Limb (tissue), 2 donors: ENCODE measurements at regions not wholly inside any gene's neighbourhood (a gene's known extent, or its start where the extent isn't known, plus 50 kb on each side); places are given as distances from the start of the nearest gene placed in this dataset.

ENCODE experiments used
- DNase-seq, 2 donors: peaks; one replicate each; pipeline ENCODE4 v3.0.0-alpha.2; 2016; ENCODE audit errors: extremely low spot score in 2 of 2

DNA sequence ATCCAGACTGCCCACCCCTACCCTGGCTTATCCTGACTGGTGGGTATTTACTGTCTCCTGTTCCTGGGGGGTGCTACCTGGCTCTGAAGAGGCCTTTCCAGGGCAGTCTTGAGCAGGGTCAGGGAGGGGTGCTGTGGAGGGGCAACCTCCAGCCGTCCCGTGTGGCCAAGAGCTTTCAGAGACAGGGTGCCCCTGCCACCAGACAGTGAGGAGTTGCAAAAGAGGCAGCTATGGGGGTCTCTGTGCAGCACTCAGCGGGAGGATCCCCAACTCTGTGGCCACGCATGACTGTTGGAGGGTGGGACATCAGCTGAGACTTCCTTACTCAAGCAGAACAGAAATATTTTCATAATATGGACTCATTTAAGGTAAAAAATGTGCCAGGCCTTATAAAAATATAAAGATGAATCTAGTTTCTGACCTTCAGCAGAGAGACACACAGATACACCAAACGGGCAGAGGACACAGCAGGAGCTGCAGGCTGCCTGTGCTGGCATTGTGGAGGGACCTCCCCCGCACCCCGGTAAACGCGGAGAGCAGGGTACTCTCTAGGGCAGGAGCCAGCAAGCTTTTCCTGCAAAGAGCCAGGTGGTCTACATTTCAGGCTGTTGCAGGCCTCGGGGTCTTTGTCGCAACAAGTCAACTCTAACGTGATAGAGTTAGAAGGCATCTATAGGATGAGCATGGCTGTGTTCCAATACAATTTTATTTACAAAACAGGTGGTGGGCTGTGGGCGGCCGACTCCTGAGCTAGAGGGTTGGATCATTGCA lies 252.6 kb downstream of the RHOU start:
- peak in 1 of 2 donors; percentile 27 for DNase-seq

DNA sequence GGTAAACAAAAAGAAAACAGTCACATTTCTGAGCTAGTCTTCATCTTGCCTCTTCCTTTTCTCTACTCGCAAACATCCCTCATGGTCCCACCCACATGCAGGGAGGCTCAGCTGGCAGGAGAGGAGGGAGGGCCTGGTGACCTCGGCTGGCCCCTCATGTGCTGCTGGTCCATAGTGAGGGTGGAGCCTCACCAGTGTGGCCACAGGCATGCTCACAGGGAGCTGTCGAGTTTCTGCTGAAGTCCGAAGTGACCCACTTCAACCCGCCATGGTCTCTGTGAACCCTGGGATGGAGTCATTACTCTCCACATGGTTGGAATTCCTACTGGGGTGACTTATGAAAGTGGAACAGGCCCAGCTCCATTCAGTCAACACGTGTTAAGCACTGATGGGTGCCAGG lies 253.4 kb downstream of the RHOU start:
- no peak for DNase-seq

DNA sequence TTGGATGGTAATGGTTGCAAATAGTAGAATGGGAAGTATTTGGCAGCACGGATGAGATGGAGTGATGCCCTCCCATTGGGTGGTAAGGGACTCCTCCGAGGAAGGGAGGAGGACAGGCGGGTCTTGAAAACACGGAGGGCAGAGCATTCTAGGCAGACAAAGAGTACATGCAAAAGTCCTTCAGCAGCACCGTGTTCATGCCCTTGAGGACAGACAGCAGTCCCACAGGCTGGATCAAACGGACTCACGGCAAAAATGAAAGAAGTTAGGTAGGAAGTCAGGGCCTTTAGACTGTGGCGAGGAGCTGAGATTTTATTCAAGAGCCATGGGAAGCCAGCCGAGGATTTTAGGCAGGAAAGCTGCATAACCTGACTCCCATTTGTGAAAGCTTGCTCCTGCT lies 253.9 kb downstream of the RHOU start:
- DNase-seq, result no peak

DNA sequence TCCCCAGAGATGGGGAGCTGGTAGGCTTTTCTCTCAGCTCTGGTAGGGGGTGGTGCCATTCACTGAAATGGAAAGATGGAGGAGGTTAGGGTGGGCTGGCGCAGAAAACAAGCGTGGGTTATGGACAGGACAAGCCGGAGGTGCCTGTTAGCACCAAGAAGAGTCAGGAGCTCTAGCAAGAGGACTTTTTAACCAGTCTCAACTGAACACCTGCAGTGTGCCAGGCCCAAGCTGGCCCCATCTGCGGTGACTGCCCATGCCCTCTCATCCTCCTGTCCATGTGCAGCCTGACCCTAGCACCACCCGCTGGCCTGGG lies 254.4 kb downstream of the RHOU start:
- no peak for DNase-seq

DNA sequence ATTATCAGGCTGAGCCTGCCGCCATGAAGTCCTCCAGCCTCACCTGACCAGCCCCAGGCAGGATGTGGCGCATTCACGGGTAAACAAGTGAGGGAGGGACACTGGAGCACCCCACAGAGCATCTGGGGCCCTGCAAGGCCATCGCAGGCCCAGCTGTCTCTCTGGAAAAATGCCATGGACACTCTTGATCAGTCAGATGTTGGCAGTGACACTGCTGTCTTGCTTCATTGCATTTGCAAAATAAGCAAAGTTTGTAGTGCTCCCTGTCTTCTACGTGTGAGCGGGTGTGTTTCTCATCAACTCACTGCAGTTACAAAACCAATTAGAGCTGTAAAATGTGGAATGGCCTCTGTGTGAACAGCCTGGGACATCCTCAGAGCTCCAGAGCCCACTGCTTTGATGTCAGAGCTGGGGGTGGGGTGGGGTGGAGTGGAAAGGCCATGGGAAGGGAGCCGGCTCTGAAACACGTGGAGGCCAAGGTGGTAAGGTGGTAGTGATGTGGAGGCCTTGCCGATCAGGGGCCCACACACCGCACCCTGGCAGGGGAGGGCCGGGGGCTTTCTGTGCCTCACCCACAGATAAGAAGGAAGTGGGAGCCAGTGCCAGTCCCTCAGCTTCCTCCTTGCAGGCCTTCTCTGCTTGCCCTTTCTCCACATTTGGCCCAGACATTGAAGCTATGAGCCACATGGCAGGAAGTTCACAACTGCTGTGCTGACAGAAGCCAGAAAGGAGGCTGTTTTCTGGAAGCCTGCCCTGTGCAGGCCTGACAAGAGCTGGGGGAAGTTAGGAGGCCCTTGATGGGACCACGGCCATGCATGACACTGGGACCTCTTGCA lies 254.9 kb downstream of the RHOU start:
- no peak for DNase-seq

DNA sequence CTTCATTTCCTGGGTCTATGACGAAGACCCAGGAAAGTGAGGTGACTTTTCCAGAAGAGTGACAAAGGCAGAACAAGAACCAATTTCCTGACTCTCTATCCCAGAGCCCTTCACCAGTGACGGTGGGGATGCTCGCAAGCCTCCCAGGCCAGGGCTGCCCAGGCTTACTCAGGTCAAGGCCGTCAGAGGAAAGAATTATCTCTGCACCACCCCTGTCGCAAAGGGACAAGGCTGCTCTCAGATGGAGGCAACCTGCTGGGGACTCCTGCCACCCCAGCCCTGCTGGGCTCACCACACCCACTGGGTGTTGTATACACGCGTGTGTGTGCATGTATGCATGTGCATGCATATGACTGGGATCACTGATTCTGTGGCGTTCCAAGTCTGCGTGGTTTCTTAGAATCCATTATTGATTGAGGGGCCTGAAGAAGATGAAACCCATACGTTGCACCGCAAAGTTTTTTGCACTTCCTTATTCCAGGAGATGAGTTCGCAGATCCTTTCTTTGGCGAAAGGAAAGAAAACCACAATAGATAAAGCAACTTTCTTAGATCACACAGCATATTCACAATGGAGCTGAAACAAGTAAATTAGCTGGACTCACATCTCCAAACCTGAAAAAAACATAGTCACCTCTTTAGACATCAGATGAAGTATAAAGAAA lies 255.8 kb downstream of the RHOU start:
- DNase-seq, result no peak

DNA sequence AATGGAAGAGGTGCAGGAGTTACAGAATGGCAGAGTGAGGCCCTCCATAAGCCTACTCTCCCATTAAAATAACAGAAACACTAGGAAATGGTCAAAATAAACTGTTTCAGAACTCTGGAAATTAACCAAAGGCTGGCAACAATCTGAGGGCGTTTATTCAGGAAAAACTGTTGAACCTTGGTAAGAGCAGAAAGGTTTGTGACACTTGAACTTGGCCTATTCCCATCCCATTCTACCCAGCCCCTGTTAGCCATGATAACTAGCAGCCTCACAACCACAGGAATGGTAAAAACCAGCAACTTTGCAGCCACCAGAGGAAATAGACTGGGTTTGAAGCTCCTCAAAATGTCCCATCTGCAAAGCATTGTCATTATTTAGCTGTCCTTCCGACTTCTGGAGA lies 256.8 kb downstream of the RHOU start:
- DNase-seq, result no peak

DNA sequence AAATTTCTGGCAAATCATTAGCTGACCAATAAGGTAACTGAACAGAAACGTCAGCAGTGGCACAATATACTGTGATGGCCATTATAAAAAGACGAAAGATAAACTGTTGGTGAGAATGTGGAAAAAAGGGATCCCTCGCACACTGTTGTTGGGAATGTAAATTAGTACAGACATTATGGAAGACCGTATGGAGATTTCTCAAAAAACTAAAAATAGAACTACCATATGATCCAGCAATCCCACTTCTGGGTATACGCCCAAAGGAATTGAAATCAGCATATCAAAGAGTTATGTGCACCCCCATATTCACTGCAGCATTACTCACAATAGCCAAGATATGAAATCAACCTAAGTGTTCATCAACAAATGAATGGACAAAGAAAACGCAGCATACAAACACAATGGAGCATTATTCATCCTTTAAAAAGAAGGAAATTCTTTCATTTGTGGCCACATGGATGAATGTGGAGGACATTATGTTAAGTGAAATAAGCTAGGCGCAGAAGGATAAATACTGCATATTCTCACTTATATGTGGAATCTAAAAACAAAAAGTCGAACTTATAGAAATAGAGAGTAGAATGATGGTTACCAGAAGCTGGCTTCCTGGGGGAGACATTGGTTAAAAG lies 257.7 kb downstream of the RHOU start:
- no peak for DNase-seq

DNA sequence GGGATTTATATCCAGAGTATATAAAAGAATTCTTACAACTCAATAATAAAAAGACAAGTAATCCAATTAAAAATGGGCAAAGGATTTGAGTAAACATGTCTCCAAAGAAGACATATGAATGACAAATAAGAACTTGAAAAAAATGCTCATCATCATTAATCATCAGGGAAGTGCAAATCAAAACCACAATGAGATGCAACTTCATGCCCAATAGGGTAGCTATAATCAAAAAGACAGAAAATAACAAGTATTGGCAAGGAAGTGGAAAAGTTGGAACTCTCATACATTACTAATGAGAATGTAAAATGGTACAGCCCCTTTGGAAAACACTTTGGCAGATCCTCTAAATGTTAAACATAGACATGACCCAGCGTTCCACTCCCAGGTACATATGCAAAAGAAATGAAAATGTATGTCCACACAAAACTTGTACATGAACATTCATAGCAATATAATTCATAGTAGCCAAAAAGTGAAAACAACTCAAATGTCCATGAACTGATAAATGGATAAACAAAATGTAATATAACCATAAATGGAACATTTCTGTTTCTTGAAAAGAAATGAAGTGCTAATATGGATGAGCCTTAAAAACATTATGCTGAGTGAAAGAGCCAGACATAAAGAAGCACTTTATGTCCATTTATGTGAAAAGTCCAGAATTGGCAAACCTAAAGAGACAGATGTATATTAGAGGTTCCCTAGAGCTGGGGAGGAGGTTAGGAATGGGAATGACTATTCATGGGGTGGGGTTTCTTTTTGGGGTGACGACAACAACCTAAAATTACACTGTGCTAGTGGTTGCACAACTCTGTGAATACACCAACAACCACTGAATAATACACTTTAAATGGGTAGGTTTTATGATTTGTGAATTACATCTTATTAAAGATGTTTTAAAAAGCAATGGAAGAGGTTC lies 259.7 kb downstream of the RHOU start:
- no peak for DNase-seq

DNA sequence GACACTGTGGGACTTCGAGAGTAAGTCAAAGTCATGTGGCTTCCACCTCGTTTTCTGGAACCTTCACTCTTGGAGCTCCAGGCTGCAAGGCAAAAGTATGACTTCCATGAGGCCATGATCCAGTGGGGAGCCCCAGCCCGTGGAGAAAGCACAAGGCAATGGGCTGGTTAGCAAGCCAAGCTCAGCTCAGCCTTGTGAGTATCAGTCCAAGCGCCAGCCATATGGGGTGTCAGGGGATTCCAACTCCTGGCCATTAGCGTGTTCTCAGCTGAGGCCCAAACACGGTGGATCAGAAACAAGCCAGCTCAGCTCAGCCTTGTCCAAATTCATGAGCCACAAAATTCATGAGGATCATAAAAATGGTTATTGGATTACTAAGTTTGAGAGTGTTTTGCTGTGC lies 261.0 kb downstream of the RHOU start:
- DNase-seq, result no peak

DNA sequence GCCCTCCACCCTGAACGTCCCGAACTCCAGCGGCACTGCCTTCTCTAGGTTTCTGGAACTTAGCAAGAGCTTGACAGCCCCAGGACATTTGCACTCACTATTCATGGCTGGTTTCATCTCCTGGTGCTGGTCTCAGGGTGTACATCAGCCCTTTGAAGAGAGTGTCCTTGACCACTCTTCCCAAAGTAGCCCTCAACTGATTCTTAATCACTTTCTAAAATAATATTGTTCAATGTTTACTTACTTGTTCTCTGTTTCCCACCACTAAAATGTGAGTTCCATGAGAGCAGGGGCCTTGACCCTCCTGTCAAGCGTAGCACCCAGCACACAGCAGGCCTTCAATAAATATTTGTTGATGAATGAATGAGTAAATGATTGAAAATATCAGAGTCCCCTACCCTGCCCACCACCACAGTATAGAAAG lies 262.5 kb downstream of the RHOU start:
- no peak for DNase-seq

DNA sequence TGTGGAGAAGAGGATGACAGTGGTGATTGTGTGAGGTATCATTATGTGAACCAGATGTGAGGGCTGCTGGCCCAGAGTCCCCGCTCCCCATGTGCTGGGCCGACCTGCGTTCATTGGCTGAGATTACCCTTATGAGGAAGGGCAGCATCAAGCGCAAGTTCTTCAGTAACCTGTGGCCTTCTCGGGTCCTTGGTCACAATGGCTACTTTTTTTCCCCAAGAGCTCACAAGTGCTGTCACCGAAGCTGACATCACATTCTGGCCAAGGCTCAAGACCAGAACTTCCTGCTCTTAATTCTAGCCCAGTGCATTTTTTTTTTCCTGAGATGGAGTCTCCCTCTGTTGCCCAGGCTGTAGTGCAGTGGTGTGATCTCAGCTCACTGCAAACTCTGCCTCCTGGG lies 262.9 kb downstream of the RHOU start:
- DNase-seq, result no peak

DNA sequence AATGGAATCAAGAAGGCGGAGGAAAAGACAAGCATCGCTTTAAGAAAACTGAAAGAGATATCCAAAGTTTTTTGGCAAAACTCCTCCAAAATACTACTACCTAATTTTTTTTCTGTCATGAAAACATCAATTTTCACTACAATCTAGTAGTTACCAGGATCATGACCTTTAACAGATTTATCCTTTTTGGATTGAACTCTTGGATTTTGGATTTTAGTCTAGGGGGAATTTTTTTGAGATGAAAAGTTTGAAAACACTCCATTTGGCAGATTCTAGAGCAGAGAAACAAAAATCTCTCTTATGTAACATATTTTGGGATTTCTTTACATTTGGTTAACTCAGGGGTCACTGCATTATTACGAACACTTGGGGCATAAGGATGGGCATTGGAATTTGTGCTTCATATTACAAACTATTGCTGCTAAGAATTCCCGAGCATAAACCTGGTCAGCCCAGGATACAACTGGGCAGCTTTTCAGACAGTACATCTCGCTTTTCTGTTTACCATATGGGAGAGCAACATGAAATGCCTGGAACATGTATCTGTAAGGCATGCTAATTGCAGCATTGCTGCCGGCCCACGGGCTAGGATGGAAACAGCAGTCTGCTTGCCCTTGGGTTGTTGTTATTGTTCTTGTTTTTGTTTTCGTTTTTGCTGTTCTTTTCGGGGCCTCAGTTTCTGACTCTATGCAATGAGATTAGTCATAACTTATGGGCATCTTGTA lies 264.3 kb downstream of the RHOU start:
- no peak for DNase-seq

DNA sequence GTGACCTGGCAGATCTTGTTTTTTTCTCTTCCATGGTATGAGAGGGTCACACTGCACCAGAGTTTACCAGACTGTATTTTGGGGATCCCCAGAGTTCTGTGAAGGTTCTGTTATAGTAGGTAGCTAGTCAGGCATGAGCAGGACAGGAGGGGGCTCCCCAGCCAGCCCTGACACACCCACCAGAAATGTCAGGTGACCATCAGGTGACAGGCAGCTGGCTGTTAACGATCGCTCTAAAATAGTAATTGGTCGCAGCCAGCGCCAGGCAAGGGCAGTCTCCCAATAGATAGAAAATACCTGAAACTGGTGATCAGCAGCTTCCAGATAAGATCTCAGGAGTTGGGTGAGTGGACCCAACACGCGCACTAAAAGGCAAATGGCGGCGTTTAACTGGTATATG lies 264.9 kb downstream of the RHOU start:
- DNase-seq, result no peak

DNA sequence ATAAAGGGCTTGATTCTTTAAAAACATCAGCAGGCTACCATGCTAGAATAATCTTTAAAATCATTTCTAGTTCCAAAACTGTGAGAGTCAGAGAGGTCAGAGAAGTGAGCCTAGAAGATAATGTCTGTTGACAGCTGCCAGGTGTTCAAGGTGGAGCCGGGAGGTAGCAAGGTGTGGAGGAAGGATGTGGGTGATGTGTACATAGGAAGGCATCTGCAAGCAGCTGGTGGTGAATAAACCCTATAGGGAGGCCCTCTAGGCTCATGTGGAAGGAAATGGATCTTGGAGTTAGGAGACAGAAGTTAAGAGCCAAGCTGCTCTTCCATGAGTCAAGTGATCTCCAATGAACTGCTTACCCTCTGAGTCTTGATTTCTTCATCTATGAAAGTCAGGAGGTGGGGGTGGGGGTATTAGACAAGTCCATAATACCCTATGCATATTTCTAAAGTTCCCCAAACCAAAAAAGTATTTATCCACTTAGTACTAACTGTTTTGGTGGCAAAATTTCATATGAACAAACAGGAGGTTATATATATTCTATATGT lies 266.3 kb downstream of the RHOU start:
- DNase-seq, result no peak

DNA sequence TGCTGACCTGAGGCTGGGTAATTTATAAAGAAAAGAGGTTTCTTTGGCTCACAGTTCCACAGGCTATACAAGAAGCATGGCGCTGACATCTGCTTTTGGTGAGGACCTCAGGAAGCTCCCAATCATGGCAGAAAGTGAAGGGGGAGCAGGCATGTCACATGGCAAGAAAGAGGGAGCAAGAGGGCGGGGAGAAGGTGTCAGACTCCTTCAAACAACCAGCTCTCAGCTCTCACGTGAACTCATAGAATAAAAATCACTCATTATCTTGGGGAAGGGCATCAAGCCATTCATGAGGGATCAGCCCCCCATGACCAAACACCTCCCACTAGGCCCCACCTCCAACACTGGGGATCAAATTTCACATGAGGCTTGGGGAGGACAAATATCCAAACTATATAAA lies 266.8 kb downstream of the RHOU start:
- no peak for DNase-seq

DNA sequence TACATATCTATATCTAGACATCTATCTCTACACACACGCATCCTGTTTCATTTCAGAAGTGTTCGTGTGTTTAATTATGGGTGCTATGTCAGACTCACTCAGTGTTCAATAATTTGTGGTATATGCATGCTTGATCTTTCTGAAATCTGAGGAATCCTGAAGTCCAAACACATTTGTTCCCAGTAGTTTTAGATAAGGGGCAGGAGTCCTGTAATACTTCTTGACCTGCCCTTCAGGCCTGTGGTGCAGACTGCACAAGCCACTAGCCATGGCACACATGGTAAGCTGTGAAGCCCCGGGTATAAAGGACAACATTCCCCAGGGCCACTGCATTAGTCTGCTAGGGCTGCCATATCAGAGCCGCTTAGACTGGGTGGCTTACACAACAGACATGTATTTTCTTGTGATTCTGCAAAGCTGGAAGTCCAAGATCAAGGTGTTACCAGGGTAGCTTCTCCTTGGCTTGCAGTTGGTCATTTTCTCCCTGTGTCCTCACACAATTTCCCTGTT lies 267.2 kb downstream of the RHOU start:
- no peak for DNase-seq

DNA sequence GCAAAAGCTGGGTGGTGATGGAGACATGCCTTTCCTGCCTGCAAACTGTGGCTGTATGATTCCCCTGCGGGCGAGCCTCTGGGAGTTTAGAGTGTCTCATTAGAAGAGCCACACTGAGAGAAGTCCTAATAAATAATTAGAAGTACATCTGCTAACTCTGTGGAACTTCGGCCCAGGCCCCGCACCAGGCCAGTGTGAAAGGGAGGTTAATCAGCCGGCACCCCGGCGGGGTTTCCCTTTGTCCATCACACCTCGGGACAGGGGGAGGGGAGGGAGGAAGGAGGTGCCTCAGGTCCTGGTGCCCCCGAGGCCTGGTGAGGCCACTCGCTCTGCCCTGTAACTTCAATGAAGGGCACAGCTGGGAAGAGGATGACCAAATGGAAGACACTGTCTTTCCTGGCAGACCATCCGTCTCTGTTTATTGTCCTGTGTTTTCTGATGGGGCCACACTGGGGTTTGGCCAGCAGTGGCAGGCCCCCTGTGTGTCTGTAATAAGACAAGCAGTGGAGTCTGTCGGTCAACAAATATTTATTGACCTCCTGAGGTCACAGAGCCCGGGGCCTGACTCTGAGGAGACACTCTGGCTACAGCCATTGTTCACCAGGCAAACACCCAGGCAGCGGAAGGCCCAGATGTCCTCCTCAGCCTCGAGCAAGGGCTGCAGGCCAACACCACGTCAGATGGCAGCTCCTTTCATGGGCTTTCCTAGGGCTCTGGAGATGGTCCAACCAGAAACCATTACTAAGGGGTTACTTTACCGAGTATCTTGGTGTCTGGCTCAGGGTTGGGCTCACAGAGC lies 267.5 kb upstream of the RAB4A start:
- DNase-seq, result no peak
